Neural progenitor cell (in vitro differentiated cells): ENCODE measurements at regions not wholly inside any gene's neighbourhood (a gene's known extent, or its start where the extent isn't known, plus 50 kb on each side); places are given as distances from the start of the nearest gene placed in this dataset.
"Not testable (repeated sequence)": the region's sequence is repeated elsewhere in the genome, so short reads cannot be mapped to it uniquely, and the experiment has no call there.

Experiments used
- DNase-seq: peaks from one replicate; pipeline ENCODE4 v3.0.0-alpha.2; 2016; ENCODE audit warnings: low spot score
- H2AFZ ChIP-seq: fragments of 200-600 bp; sonication (generic); replicated peaks from 2 replicates; pipeline ENCODE4 v1.6.1; 2016; ENCODE audit warnings: antibody characterized with exemption
- H3F3A ChIP-seq: fragments of 200-600 bp; sonication (generic); 2 replicates; pipeline ENCODE4 v1.6.1; 2016; ENCODE audit warnings: antibody characterized with exemption, low read depth
- H3K27ac ChIP-seq: fragments of 200-600 bp; sonication (generic); 2 replicates; pipeline ENCODE4 v1.5.1; 2016; ENCODE audit warnings: mild to moderate bottlenecking
- H3K27me3 ChIP-seq: fragments of 200-600 bp; sonication (generic); 2 replicates; pipeline ENCODE4 v1.6.1; 2016; ENCODE audit warnings: mild to moderate bottlenecking, moderate library complexity
- H3K36me3 ChIP-seq: fragments of 200-600 bp; sonication (generic); 2 replicates; pipeline ENCODE4 v1.5.1; 2016
- H3K4me1 ChIP-seq: fragments of 200-600 bp; sonication (generic); 2 replicates; pipeline ENCODE4 v1.6.1; 2016; ENCODE audit warnings: mixed run types
- H3K4me2 ChIP-seq: fragments of 200-600 bp; sonication (generic); 2 replicates; pipeline ENCODE4 v1.6.1; 2016
- H3K4me3 ChIP-seq: fragments of 200-600 bp; sonication (generic); 2 replicates; pipeline ENCODE4 v1.5.1; 2016
- H3K79me2 ChIP-seq: fragments of 200-600 bp; sonication (generic); 2 replicates; pipeline ENCODE4 v1.6.1; 2016; ENCODE audit warnings: low read depth
- H3K9ac ChIP-seq: fragments of 200-600 bp; sonication (generic); 2 replicates; pipeline ENCODE4 v1.6.1; 2016
- H3K9me3 ChIP-seq: fragments of 200-600 bp; sonication (generic); 2 replicates; pipeline ENCODE4 v1.5.1; 2016; ENCODE audit warnings: low read depth
- H4K20me1 ChIP-seq: fragments of 200-600 bp; sonication (generic); 2 replicates; pipeline ENCODE4 v1.6.1; 2016; ENCODE audit warnings: low read depth
- H3K27ac Mint-ChIP-seq: 3 replicates; pipeline ENCODE4 v1.8.0; 2021; ENCODE audit warnings: mixed read lengths
- H3K27me3 Mint-ChIP-seq: 2 replicates; pipeline ENCODE4 v1.8.0; 2022; ENCODE audit warnings: low read depth, mild to moderate bottlenecking, inconsistent platforms, moderate library complexity, mixed read lengths; ENCODE audit not compliant: insufficient read depth
- H3K36me3 Mint-ChIP-seq: 3 replicates; pipeline ENCODE4 v1.8.0; 2021; ENCODE audit warnings: mixed read lengths
- H3K4me1 Mint-ChIP-seq: 3 replicates; pipeline ENCODE4 v1.8.0; 2021; ENCODE audit warnings: mixed read lengths
- H3K4me3 Mint-ChIP-seq: 3 replicates; pipeline ENCODE4 v1.8.0; 2021; ENCODE audit warnings: mild to moderate bottlenecking, moderate library complexity, mixed read lengths
- H3K9me3 Mint-ChIP-seq: 3 replicates; pipeline ENCODE4 v1.8.0; 2020; ENCODE audit warnings: mixed read lengths
- CTCF ChIP-seq: fragments of 200-600 bp; sonication (generic); IDR thresholded peaks from 2 replicates; pipeline ENCODE4 v1.5.1; 2017; ENCODE audit warnings: antibody characterized with exemption, mild to moderate bottlenecking
- EZH2 ChIP-seq: fragments of 200-600 bp; sonication (generic); IDR thresholded peaks from 2 replicates; pipeline ENCODE4 v1.6.1; 2017; ENCODE audit warnings: antibody characterized with exemption, mild to moderate bottlenecking, moderate library complexity
- EZH2phosphoT487 ChIP-seq: fragments of 200-600 bp; sonication (generic); IDR thresholded peaks from 2 replicates; pipeline ENCODE4 v1.6.1; 2017; ENCODE audit warnings: antibody characterized with exemption

GRCh38 chr10:131834152-131834810 lies 66.5 kb upstream of the PPP2R2D start:
- Histone ChIP-seq H3K9ac (no peak overlapping the region), H3F3A (no peaks in the 10 kb centered on the region), H3K36me3 (no peaks in the 10 kb centered on the region), H4K20me1 (no peaks in the 10 kb centered on the region), H3K4me3 (no peak overlapping the region), H2AFZ (no peak overlapping the region), H3K27me3 (no peaks in the 10 kb centered on the region), H3K79me2 (no peaks in the 10 kb centered on the region), H3K9me3 (no peaks in the 10 kb centered on the region), H3K4me1 (no peaks in the 10 kb centered on the region), H3K4me2 (no peak overlapping the region), H3K27ac (no peak overlapping the region)
- TF ChIP-seq EZH2: no peak
- no peak for TF ChIP-seq CTCF
- no peak for TF ChIP-seq EZH2phosphoT487
- Mint-ChIP-seq H3K9me3 (peaks cover 4% of the 10 kb centered on the region), H3K4me3 (no peak overlapping the region), H3K27me3 (peaks cover 2% of the 10 kb centered on the region), H3K27ac (no peak overlapping the region), H3K36me3 (no peaks in the 10 kb centered on the region), H3K4me1 (no peaks in the 10 kb centered on the region)
- DNase-seq: no peak

DNA sequence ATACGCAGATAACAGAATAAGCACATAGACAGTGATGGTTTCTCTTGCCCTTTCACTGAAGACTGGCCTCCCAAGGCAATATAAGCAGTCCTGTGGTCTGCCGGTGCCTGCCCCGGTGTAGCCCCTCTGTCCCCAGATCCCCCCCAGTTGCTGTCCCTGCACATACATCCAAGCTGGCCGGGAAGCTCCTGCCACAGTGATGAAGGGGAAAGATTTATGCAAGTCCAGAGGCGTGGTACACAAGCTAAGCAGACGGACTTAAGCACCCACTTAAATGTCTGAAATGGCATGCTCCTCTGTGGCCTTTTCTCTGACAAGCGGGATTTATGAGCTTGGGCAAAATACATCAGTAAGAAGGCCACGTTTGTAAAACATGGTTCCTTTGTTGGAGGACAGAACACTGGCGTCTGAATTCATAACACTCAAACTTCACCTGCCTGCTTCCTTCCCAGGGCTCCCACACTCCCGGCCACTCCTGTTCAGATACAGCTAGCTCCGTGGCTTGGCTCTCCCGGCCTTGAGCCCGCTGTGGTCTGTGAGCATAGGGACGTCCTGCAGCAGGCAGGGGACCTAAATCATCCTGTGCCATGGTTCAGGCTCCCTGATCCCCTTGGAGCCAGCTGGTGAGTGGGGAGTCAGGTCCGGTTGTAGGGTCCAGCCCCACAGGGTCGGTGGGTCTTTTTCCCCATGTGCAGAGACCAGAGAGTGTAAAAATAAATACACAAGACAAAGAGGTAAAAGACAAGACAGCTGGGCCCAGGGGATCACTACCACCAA lies 61.7 kb upstream of the PPP2R2D start:
- Histone ChIP-seq H3F3A (no peaks in the 10 kb centered on the region), H3K27ac (no peak overlapping the region), H3K9ac (no peak overlapping the region), H3K79me2 (no peaks in the 10 kb centered on the region), H3K9me3 (no peaks in the 10 kb centered on the region), H4K20me1 (no peaks in the 10 kb centered on the region), H2AFZ (no peak overlapping the region), H3K4me3 (no peak overlapping the region), H3K4me1 (no peaks in the 10 kb centered on the region), H3K4me2 (no peak overlapping the region), H3K27me3 (no peaks in the 10 kb centered on the region), H3K36me3 (no peaks in the 10 kb centered on the region)
- TF ChIP-seq CTCF: no peak
- no peak for TF ChIP-seq EZH2phosphoT487
- TF ChIP-seq EZH2: no peak
- Mint-ChIP-seq H3K36me3 (no peaks in the 10 kb centered on the region), H3K4me1 (no peaks in the 10 kb centered on the region), H3K27me3 (peaks cover 2% of the 10 kb centered on the region), H3K4me3 (no peak overlapping the region), H3K9me3 (peaks cover 4% of the 10 kb centered on the region), H3K27ac (no peak overlapping the region)
- DNase-seq: no peak

GRCh38 chr10:131839880-131840787 lies 60.7 kb upstream of the PPP2R2D start:
- H3K27me3 ChIP-seq, H3K4me3 Mint-ChIP-seq, H3K36me3 ChIP-seq, H2AFZ ChIP-seq, H3K4me3 ChIP-seq, H3K9me3 Mint-ChIP-seq, H3K4me1 Mint-ChIP-seq, H3K4me2 ChIP-seq, H3K79me2 ChIP-seq, H3K9ac ChIP-seq, H3F3A ChIP-seq, H3K27ac ChIP-seq, H4K20me1 ChIP-seq, H3K9me3 ChIP-seq, H3K27me3 Mint-ChIP-seq, H3K27ac Mint-ChIP-seq, H3K36me3 Mint-ChIP-seq, H3K4me1 ChIP-seq: not testable (repeated sequence)
- TF ChIP-seq CTCF: peak; percentile 61
- peak; percentile 43 for DNase-seq
